SK-N-MC (cell line): ENCODE measurements at regions not wholly inside any gene's neighbourhood (a gene's known extent, or its start where the extent isn't known, plus 50 kb on each side); places are given as distances from the start of the nearest gene placed in this dataset.

Experiments
- EZH2 ChIP-seq: fragments of 200-600 bp; sonication (generic); IDR thresholded peaks from one replicate; pipeline ENCODE4 v1.6.1; 2017; ENCODE audit warnings: antibody characterized with exemption
- FOXP2 ChIP-seq: optimal IDR thresholded peaks from 2 replicates; pipeline ENCODE3; 2011; ENCODE audit warnings: mild to moderate bottlenecking, moderate library complexity; ENCODE audit not compliant: insufficient read depth; ENCODE audit errors: extremely low read length, control extremely low read depth
- POLR2AphosphoS5 ChIP-seq: IDR thresholded peaks from 2 replicates; pipeline ENCODE4 v1.6.1; 2012; ENCODE audit warnings: mild to moderate bottlenecking, low read depth, low read length, borderline replicate concordance

GRCh38 chr13:74841123-74841522 lies 640.8 kb downstream of the TBC1D4 start:
- TF ChIP-seq POLR2AphosphoS5 (no peak), EZH2 (no peak), FOXP2 (no peak)
